ENCODE measurements at regions not wholly inside any gene's neighbourhood (a gene's known extent, or its start where the extent isn't known, plus 50 kb on each side); places are given as distances from the start of the nearest gene placed in this dataset.

DNA sequence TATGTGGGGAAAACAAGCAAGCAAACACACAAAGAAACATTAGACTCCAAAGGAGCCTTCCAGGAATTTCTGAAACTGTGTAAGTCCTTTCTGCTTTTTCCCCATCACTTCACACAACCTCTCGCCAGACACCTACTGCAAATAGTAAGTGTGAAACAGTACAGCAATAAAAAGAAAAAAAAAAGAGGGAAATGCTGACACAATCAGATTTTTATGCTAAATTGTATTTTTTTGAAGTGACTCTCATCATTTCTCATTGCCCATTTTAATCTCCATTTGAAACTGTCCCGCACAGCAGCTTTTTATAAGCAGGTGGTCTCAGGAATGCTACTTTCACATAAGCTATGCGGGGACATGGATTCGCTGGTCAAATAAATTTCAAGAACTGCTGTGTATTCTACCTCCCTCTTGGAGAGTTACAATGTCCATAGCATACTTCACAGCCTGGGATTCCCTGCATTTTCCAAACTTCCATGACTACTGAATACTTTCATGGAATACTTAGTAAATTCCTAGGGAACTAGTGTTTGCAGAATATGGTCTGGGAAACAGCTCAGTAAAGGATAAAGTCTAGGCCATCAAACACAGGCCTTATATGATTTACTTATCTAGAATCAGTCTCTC is 139.9 kb upstream of the TSHZ2 start:
- TF ChIP-seq CTCF (conservative IDR thresholded peaks at IDR 0.05; ENCODE audit: low read depth, low read length): no peak
- no peak for TF ChIP-seq EZH2phosphoT487 (IDR thresholded peaks at IDR 0.05; ENCODE audit: borderline replicate concordance, low read length)
- TF ChIP-seq EZH2 (IDR thresholded peaks at IDR 0.05; ENCODE audit: low read length, unreplicated experiment): no peak
